Bronchial epithelial cell (primary cell): ENCODE measurements at regions not wholly inside any gene's neighbourhood (a gene's known extent, or its start where the extent isn't known, plus 50 kb on each side); places are given as distances from the start of the nearest gene placed in this dataset.

Experiments used
- DNase-seq: peaks from one replicate; pipeline ENCODE4 v3.0.0-alpha.2; 2010; ENCODE audit warnings: low read depth
- FAIRE-seq: peaks from 2 replicates; lab custom pipeline; 2011; peaks lifted over from hg19 to GRCh38; lab: Jason Lieb, UNC
- H3K27me3 ChIP-seq: 2 replicates; pipeline ENCODE4 v1.5.1; 2011; ENCODE audit warnings: low read length; ENCODE audit not compliant: control insufficient read depth, insufficient read depth
- H3K36me3 ChIP-seq: 2 replicates; pipeline ENCODE4 v1.5.1; 2011; ENCODE audit warnings: low read length; ENCODE audit not compliant: control insufficient read depth, insufficient read depth
- H3K4me3 ChIP-seq: 2 replicates; pipeline ENCODE4 v1.5.1; 2011; ENCODE audit warnings: mild to moderate bottlenecking, low read depth, low read length, control low read depth
- CTCF ChIP-seq: IDR thresholded peaks from 2 replicates; pipeline ENCODE4 v1.5.1; 2011; ENCODE audit warnings: mild to moderate bottlenecking, moderate library complexity, low read length, control low read depth, inconsistent platforms; ENCODE audit not compliant: insufficient read depth, severe bottlenecking

- H3K4me3 ChIP-seq, result no peak overlapping the region
- DNase-seq, result no peak
- TF ChIP-seq CTCF, result no peak
- no peaks in the 10 kb centered on the region for H3K27me3 ChIP-seq
- FAIRE-seq, result no peak
- no peaks in the 10 kb centered on the region for H3K36me3 ChIP-seq
Observed at GRCh38 chr1:96472471-96472870, 249.1 kb upstream of the PTBP2 start.

GRCh38 chr1:96473791-96474434 is 247.7 kb upstream of the PTBP2 start:
- DNase-seq (peak; percentile 64), FAIRE-seq (peak; percentile 60)
- H3K4me3 ChIP-seq, result no peak overlapping the region
- H3K27me3 ChIP-seq, result no peaks in the 10 kb centered on the region
- no peaks in the 10 kb centered on the region for H3K36me3 ChIP-seq
- no peak for TF ChIP-seq CTCF

DNA sequence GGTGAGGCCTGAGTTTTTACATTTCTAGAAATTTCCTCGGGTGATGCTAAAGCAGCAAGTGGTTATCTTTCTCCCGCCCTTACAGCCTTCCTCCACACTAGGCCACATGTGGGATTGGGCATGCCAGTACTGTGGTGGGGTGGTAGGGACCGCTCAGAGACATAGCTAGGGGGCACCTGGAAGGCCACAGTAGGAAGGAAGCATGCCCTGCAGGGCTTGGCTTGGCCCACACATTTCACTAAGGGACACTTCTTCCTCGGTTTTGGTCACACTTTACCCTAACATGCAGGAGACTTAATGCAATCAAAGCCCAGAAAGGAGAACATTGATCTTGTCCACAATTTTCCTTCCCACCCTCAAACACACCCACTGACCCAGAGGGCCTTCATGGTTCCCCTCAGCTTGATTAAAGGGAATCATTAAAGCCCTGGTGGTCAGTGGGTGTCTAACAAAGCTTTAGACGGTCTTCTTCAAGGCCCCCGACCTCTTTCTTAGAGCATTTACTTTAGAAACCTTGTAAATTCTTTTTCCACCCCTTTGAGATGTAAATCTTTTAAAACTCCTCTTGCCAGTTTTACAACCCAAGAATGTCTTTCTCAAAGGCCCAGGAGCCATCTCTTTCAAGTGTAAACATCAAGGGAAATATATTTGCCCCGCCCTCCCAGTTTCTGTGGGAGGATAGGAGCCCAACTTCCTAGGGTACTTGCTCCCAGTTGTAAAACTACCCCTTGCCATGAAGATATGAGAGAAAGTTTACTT is 246.4 kb upstream of the PTBP2 start:
- Histone ChIP-seq H3K36me3 (no peaks in the 10 kb centered on the region), H3K27me3 (no peaks in the 10 kb centered on the region), H3K4me3 (no peak overlapping the region)
- no peak for TF ChIP-seq CTCF
- FAIRE-seq (no peak), DNase-seq (no peak)

GRCh38 chr1:96475903-96476302 is 245.7 kb upstream of the PTBP2 start:
- Histone ChIP-seq H3K27me3 (no peaks in the 10 kb centered on the region), H3K36me3 (no peaks in the 10 kb centered on the region), H3K4me3 (no peak overlapping the region)
- FAIRE-seq, result no peak
- TF ChIP-seq CTCF, result no peak
- no peak for DNase-seq

DNA sequence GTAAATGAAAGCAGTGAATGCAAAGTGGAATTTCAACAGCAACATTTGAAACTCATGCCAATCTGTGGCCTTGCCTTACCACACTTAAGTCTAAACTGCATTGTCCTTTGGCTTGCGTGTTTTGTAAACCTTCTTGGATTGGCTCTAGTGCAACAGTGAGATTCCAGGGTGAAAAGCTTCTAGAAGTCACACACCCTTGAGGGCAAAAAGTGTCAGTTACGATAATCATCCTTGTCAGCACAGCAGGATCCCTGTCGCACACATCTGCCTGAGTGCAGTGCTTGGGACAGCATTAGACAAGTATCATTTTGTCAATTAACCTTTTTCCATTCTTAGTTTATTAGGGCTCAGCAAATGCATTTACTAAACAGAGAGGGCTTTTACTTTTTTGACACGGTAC is 243.4 kb upstream of the PTBP2 start:
- no peak for FAIRE-seq
- no peaks in the 10 kb centered on the region for H3K36me3 ChIP-seq

More for the DNA sequence above, 243.4 kb upstream of the PTBP2 start:
- no peak for DNase-seq
- no peak for TF ChIP-seq CTCF
- H3K27me3 ChIP-seq, result no peaks in the 10 kb centered on the region
- H3K4me3 ChIP-seq, result no peak overlapping the region
